HG03196 (cell line): ENCODE measurements at regions not wholly inside any gene's neighbourhood (a gene's known extent, or its start where the extent isn't known, plus 50 kb on each side); places are given as distances from the start of the nearest gene placed in this dataset.
"Not testable (repeated sequence)": the region's sequence is repeated elsewhere in the genome, so short reads cannot be mapped to it uniquely, and the experiment has no call there.

Experiments
- ATAC-seq: cut with Tn5 transposase; IDR thresholded peaks from one replicate; pipeline ENCODE4 v1.9.1; 2021; ENCODE audit not compliant: unreplicated experiment

DNA sequence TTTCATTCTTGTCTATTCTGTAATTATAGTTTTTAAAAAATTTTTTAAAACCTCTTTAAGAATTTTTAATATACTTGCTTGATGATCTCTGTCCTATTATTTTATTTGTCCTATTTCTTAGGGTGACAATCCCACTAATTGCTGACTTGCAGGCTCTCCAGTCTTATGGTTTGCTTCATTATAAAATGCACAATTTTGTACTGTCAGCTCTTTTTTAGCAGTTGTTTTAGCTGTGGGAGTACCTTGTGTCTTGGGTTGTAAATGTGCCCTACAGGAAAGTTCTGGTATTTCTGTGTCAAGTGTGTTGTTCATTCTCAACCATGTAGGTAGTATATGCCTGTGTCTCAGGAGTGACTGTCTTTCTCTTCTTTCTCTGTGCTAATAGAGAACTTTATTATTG is 118.2 kb upstream of the IL15 start:
- ATAC-seq, result no peak

- ATAC-seq, result no peak
Observed at GRCh38 chr4:141524116-141524515, 112.3 kb upstream of the IL15 start.

DNA sequence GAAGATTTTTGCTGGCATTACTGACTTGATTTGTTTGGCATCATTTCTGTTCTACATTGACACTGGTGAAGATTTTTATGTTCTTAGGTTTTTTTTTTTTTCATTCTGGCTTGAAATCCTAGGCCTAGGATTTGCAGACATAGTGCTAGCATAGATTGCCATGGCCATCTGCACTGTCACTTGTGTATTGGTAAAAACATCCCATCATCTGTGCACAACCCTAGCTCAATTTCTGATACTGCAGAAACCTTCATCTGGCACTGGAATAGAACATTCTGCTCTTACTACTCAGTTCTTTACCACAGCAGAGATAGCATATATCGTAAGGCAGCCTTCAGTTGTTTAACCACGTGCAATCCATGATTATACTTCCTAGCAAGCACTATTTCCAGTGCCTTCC is 111.5 kb upstream of the IL15 start:
- ATAC-seq, result no peak

GRCh38 chr4:141530627-141531026 is 105.8 kb upstream of the IL15 start:
- no peak for ATAC-seq

GRCh38 chr4:141534985-141535384 is 101.4 kb upstream of the IL15 start:
- no peak for ATAC-seq

- ATAC-seq, result no peak
Observed at GRCh38 chr4:141538001-141538400, 98.4 kb upstream of the IL15 start.

- ATAC-seq, result no peak
Observed at GRCh38 chr4:141540643-141541042, 95.7 kb upstream of the IL15 start.

DNA sequence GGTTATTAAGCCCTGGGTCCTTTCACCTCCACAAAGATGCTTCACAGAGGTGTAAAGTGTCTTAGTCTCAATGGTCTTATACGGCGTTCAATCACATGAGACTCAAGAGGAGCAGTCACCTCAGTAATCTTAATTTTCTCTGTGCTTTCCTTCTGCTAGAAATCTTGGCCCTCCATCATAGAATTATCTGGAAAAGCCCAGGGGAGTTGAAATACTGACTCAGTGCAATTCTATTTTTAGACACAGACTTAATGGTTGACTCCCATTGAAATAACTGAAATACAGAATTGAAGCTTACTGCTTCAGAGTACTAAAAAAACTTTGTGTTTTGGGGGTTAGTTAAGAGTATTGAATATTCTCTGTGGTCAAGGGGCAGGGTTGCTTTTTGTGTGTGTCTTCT is 94.5 kb upstream of the IL15 start:
- ATAC-seq, result no peak

DNA sequence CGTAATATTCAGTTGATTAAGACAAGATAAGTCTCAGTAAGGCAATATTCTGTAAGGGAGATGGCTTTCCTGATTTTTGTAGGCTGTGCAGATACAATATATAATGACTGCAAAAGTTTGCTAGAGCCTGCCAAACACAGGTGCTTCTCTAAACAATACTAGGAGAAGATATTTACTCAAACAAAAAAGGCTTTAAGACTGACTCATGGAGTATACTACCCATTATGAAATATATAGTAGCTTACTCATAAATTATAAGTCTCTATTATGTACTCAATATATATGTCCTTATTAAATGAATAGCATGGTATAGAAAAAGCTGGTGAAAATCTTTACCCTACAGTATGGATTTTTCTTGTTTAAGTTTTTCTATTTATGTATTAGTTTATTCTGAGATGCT is 93.2 kb upstream of the IL15 start:
- no peak for ATAC-seq

- no peak for ATAC-seq
Observed at GRCh38 chr4:141543706-141544105, 92.7 kb upstream of the IL15 start.

- no peak for ATAC-seq
Observed at GRCh38 chr4:141548791-141549190, 87.6 kb upstream of the IL15 start.

- no peak for ATAC-seq
Observed at GRCh38 chr4:141560056-141560455, 76.3 kb upstream of the IL15 start.

GRCh38 chr4:141562649-141563048 is 73.7 kb upstream of the IL15 start:
- no peak for ATAC-seq

- no peak for ATAC-seq
Observed at GRCh38 chr4:141563723-141564122, 72.7 kb upstream of the IL15 start.

- not testable (repeated sequence) for ATAC-seq
Observed at GRCh38 chr4:141564961-141565360, 71.4 kb upstream of the IL15 start.

- ATAC-seq, result no peak
Observed at GRCh38 chr4:141565379-141566089, 70.8 kb upstream of the IL15 start.

GRCh38 chr4:141567326-141567915 is 69.0 kb upstream of the IL15 start:
- ATAC-seq, result no peak

- ATAC-seq, result no peak
Observed at GRCh38 chr4:141569141-141569540, 67.2 kb upstream of the IL15 start.

- no peak for ATAC-seq
Observed at GRCh38 chr4:141570290-141570689, 66.1 kb upstream of the IL15 start.

DNA sequence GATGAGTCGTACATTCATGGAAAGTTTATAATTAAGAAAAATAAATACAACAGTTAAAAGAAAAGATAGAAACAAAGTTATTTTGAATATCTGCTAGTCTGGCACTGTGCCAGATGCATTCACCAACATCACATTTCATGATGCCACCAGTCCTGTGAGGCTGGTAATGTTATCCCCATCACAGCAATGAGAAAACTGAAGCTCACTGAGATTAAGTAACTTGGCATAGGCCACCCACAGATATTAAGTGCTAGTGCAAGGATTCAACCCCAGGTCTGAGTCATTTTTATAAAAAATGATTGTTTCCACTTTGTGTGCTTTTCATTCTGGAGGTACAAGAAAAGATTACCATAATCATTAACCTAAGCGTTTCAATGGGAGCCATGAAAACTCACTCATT is 65.0 kb upstream of the IL15 start:
- no peak for ATAC-seq

- no peak for ATAC-seq
Observed at GRCh38 chr4:141571793-141572192, 64.6 kb upstream of the IL15 start.

GRCh38 chr4:141573678-141574077 is 62.7 kb upstream of the IL15 start:
- no peak for ATAC-seq

DNA sequence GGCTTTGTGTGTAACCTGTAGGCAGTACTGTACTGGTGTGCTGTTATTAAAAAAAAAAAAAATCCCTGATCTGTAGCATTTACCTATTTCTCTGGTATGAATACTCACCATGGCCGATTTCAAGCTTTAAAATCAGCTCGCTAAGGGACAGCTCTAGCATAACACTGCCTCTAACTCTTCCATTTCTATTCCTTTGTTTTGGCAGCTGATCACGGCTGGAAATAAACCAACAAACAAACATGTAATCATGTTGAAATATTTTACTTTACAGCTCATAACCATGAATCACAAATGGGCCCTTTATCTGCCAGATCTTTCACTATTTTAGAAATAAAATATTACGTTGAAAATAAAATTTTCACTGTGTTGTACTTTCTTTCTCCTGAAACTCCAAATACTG is 60.5 kb upstream of the IL15 start:
- ATAC-seq, result no peak
